H9 (cell line): ENCODE measurements at regions not wholly inside any gene's neighbourhood (a gene's known extent, or its start where the extent isn't known, plus 50 kb on each side); places are given as distances from the start of the nearest gene placed in this dataset.

Experiments
- DNase-seq: peaks from one replicate; pipeline ENCODE4 v3.0.0-alpha.2; 2017
- H2AFZ ChIP-seq: one replicate; pipeline ENCODE4 v1.6.1; 2013; ENCODE audit warnings: mild to moderate bottlenecking, low read length, control low read depth, moderate library complexity
- H2AK5ac ChIP-seq: 2 replicates; pipeline ENCODE4 v1.6.1; 2013; ENCODE audit warnings: low read length, control low read depth, mixed read lengths; ENCODE audit not compliant: insufficient read length
- H2BK120ac ChIP-seq: one replicate; pipeline ENCODE4 v1.6.1; 2013; ENCODE audit warnings: low read depth, mild to moderate bottlenecking, low read length, control low read depth, inconsistent platforms; ENCODE audit not compliant: poor library complexity, severe bottlenecking
- H2BK12ac ChIP-seq: 2 replicates; pipeline ENCODE4 v1.6.1; 2013; ENCODE audit warnings: low read length, control low read depth, mixed read lengths, low read depth; ENCODE audit not compliant: insufficient read length
- H2BK15ac ChIP-seq: 2 replicates; pipeline ENCODE4 v1.6.1; 2013; ENCODE audit warnings: low read depth, low read length, control low read depth
- H2BK20ac ChIP-seq: one replicate; pipeline ENCODE4 v1.6.1; 2013; ENCODE audit warnings: low read depth, mild to moderate bottlenecking, low read length, control low read depth, inconsistent platforms; ENCODE audit not compliant: poor library complexity, severe bottlenecking
- H2BK5ac ChIP-seq: 2 replicates; pipeline ENCODE4 v1.6.1; 2013; ENCODE audit warnings: low read length, control low read depth, mixed read lengths; ENCODE audit not compliant: insufficient read length
- H3K14ac ChIP-seq: 2 replicates; pipeline ENCODE4 v1.6.1; 2013; ENCODE audit warnings: low read length, control low read depth; ENCODE audit not compliant: insufficient read depth
- H3K18ac ChIP-seq: 2 replicates; pipeline ENCODE4 v1.6.1; 2013; ENCODE audit warnings: low read depth, mild to moderate bottlenecking, mixed read lengths, low read length, control low read depth; ENCODE audit not compliant: insufficient read length
- H3K23ac ChIP-seq: 2 replicates; pipeline ENCODE4 v1.6.1; 2013; ENCODE audit warnings: low read length, control low read depth, mixed read lengths, low read depth; ENCODE audit not compliant: insufficient read length
- H3K23me2 ChIP-seq: 2 replicates; pipeline ENCODE4 v1.6.1; 2013; ENCODE audit warnings: low read depth, mild to moderate bottlenecking, mixed read lengths, low read length, control low read depth; ENCODE audit not compliant: insufficient read length, poor library complexity, severe bottlenecking
- H3K27ac ChIP-seq: 2 replicates; pipeline ENCODE4 v1.5.1; 2013; ENCODE audit warnings: low read length, control low read depth, mixed read lengths, low read depth; ENCODE audit not compliant: insufficient read length
- H3K27me3 ChIP-seq: 2 replicates; pipeline ENCODE4 v1.6.1; 2013; ENCODE audit warnings: low read length, control low read depth, inconsistent platforms; ENCODE audit not compliant: insufficient read depth
- H3K4ac ChIP-seq: 2 replicates; pipeline ENCODE4 v1.6.1; 2013; ENCODE audit warnings: low read depth, mild to moderate bottlenecking, control low read depth, inconsistent platforms, low read length, moderate library complexity
- H3K4me1 ChIP-seq: 2 replicates; pipeline ENCODE4 v1.6.1; 2013; ENCODE audit warnings: low read length, control low read depth, inconsistent platforms; ENCODE audit not compliant: insufficient read depth
- H3K4me2 ChIP-seq: 2 replicates; pipeline ENCODE4 v1.6.1; 2013; ENCODE audit warnings: low read length, control low read depth, mixed read lengths; ENCODE audit not compliant: insufficient read length, insufficient read depth
- H3K56ac ChIP-seq: 2 replicates; pipeline ENCODE4 v1.6.1; 2013; ENCODE audit warnings: low read depth, mild to moderate bottlenecking, mixed read lengths, low read length, control low read depth; ENCODE audit not compliant: insufficient read length
- H3K79me1 ChIP-seq: 2 replicates; pipeline ENCODE4 v1.6.1; 2013; ENCODE audit warnings: low read depth, mild to moderate bottlenecking, moderate library complexity, low read length, control low read depth, inconsistent platforms; ENCODE audit not compliant: insufficient read depth, poor library complexity, severe bottlenecking
- H3K79me2 ChIP-seq: 2 replicates; pipeline ENCODE4 v1.6.1; 2013; ENCODE audit warnings: low read length, control low read depth, inconsistent platforms; ENCODE audit not compliant: insufficient read depth
- H3K9ac ChIP-seq: 2 replicates; pipeline ENCODE4 v1.6.1; 2013; ENCODE audit warnings: low read length, control low read depth, mixed read lengths; ENCODE audit not compliant: insufficient read length; ENCODE audit errors: extremely low read depth
- H3K9me3 ChIP-seq: one replicate; pipeline ENCODE4 v1.6.1; 2013; ENCODE audit warnings: low read depth, low read length, inconsistent platforms; ENCODE audit not compliant: control insufficient read depth
- H3T11ph ChIP-seq: one replicate; pipeline ENCODE4 v1.6.1; 2013; ENCODE audit warnings: mild to moderate bottlenecking, low read length, control low read depth, inconsistent platforms
- H4K20me1 ChIP-seq: one replicate; pipeline ENCODE4 v1.6.1; 2013; ENCODE audit not compliant: control insufficient read depth, insufficient read length, insufficient read depth
- H4K5ac ChIP-seq: 2 replicates; pipeline ENCODE4 v1.6.1; 2013; ENCODE audit warnings: low read depth, mild to moderate bottlenecking, mixed read lengths, low read length, control low read depth; ENCODE audit not compliant: insufficient read length
- H4K8ac ChIP-seq: replicated peaks from 2 replicates; pipeline ENCODE4 v1.6.1; 2013; ENCODE audit warnings: low read length, control low read depth, mixed read lengths, low read depth; ENCODE audit not compliant: insufficient read length
- H4K91ac ChIP-seq: 2 replicates; pipeline ENCODE4 v1.6.1; 2013; ENCODE audit warnings: low read depth, mild to moderate bottlenecking, moderate library complexity, mixed read lengths, low read length, control low read depth; ENCODE audit not compliant: insufficient read length
- H3K27ac Mint-ChIP-seq, 3 experiments: 2 replicates in 2 of 3; 3 replicates in 1 of 3; pipeline ENCODE4 v1.8.0; 2020 to 2021; ENCODE audit warnings: mixed read lengths in 3 of 3, mild to moderate bottlenecking in 1 of 3, moderate library complexity in 1 of 3
- H3K27me3 Mint-ChIP-seq: 2 replicates; pipeline ENCODE4 v1.8.0; 2021; ENCODE audit warnings: low read depth, mild to moderate bottlenecking, moderate library complexity, mixed read lengths
- H3K36me3 Mint-ChIP-seq, 3 experiments: 2 replicates in 2 of 3; 3 replicates in 1 of 3; pipeline ENCODE4 v1.8.0; 2020 to 2021; ENCODE audit warnings: low read depth in 3 of 3, mixed read lengths in 3 of 3; ENCODE audit not compliant: insufficient read depth in 1 of 3
- H3K4me1 Mint-ChIP-seq, 2 experiments: 2 replicates each; pipeline ENCODE4 v1.8.0; 2020; ENCODE audit warnings: mixed read lengths in 2 of 2
- H3K4me3 Mint-ChIP-seq, 2 experiments: 2 replicates in 1 of 2; 3 replicates in 1 of 2; pipeline ENCODE4 v1.8.0; 2020 to 2021; ENCODE audit warnings: mild to moderate bottlenecking in 2 of 2, mixed read lengths in 2 of 2, moderate library complexity in 1 of 2
- H3K9me3 Mint-ChIP-seq, 2 experiments: 2 replicates in 1 of 2; 3 replicates in 1 of 2; pipeline ENCODE4 v1.8.0; 2020; ENCODE audit warnings: mild to moderate bottlenecking in 2 of 2, mixed read lengths in 2 of 2, moderate library complexity in 1 of 2
- WGBS: extraction: QIAGEN DNeasy Blood & Tissue Kit; methylation state at CpG from one replicate; pipeline ENCODE4 v1.1.7; 2013; ENCODE audit warnings: missing lambda C conversion rate, low lambda C conversion rate, mixed read lengths; ENCODE audit not compliant: insufficient read length; ENCODE audit errors: extremely low coverage; 5-methylcytosine and 5-hydroxymethylcytosine counted together
- TF ChIP-seq, protein P1 (sequence below): fragments of 200-600 bp; sonication (generic); conservative IDR thresholded peaks from 3 replicates; pipeline ENCODE4 v1.8.0; 2021; ENCODE audit warnings: antibody characterized with exemption, mild to moderate bottlenecking

GRCh38 chr10:83701799-83702198, 437.5 kb upstream of the GHITM start:
- H3K27me3 Mint-ChIP-seq: no peaks in the 10 kb centered on the region
- no peak overlapping the region for H4K5ac ChIP-seq

More at GRCh38 chr10:83701799-83702198, 437.5 kb upstream of the GHITM start:
- no peak overlapping the region for H3K9ac ChIP-seq
- Mint-ChIP-seq H3K4me1 (peaks cover 3 to 5% of the 10 kb centered on the region in 2 experiments; a peak in 3 of 4 replicates), H3K9me3 (peaks cover 0 to 4% of the 10 kb centered on the region in 2 experiments; a peak in 2 of 5 replicates), H3K4me3 (no peak overlapping the region), H3K27ac (no peak overlapping the region), H3K36me3 (no peaks in the 10 kb centered on the region)
- no peaks in the 10 kb centered on the region for H3K79me2 ChIP-seq
- TF ChIP-seq, protein P1, sequence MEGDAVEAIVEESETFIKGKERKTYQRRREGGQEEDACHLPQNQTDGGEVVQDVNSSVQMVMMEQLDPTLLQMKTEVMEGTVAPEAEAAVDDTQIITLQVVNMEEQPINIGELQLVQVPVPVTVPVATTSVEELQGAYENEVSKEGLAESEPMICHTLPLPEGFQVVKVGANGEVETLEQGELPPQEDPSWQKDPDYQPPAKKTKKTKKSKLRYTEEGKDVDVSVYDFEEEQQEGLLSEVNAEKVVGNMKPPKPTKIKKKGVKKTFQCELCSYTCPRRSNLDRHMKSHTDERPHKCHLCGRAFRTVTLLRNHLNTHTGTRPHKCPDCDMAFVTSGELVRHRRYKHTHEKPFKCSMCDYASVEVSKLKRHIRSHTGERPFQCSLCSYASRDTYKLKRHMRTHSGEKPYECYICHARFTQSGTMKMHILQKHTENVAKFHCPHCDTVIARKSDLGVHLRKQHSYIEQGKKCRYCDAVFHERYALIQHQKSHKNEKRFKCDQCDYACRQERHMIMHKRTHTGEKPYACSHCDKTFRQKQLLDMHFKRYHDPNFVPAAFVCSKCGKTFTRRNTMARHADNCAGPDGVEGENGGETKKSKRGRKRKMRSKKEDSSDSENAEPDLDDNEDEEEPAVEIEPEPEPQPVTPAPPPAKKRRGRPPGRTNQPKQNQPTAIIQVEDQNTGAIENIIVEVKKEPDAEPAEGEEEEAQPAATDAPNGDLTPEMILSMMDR: no peak
- H4K20me1 ChIP-seq: no peaks in the 10 kb centered on the region
- no peak overlapping the region for H3K18ac ChIP-seq
- H3K27ac ChIP-seq: no peak overlapping the region
- no peak overlapping the region for H4K8ac ChIP-seq
- WGBS: no CpG with 5 or more reads among the region's 3 CpGs
- no peak overlapping the region for H2BK120ac ChIP-seq
- H3K9me3 ChIP-seq: no peaks in the 10 kb centered on the region
- H2AFZ ChIP-seq: no peak overlapping the region
- H4K91ac ChIP-seq: no peak overlapping the region
- no peak overlapping the region for H3T11ph ChIP-seq
- H3K14ac ChIP-seq: no peak overlapping the region
- no peak overlapping the region for H2BK12ac ChIP-seq
- H3K23me2 ChIP-seq: no peaks in the 10 kb centered on the region
- H3K27me3 ChIP-seq: no peaks in the 10 kb centered on the region
- H3K56ac ChIP-seq: no peak overlapping the region
- no peak for DNase-seq
- H3K79me1 ChIP-seq: no peaks in the 10 kb centered on the region
- no peaks in the 10 kb centered on the region for H3K4me1 ChIP-seq
- no peak overlapping the region for H2BK5ac ChIP-seq
- no peak overlapping the region for H2BK15ac ChIP-seq
- H2AK5ac ChIP-seq: no peak overlapping the region
- H3K23ac ChIP-seq: no peak overlapping the region
- H3K4me2 ChIP-seq: no peak overlapping the region
- no peak overlapping the region for H2BK20ac ChIP-seq
- H3K4ac ChIP-seq: no peak overlapping the region
